ACHN (cell line): ENCODE measurements at regions not wholly inside any gene's neighbourhood (a gene's known extent, or its start where the extent isn't known, plus 50 kb on each side); places are given as distances from the start of the nearest gene placed in this dataset.
A peak's percentile ranks its signal among the peaks of the same experiment; 100 is the strongest.

Experiments
- DNase-seq: peaks from one replicate; pipeline ENCODE4 v3.0.0-alpha.2; 2015
- in situ Hi-C: cut with HindIII; loops from 2 replicates; pipeline ENCODE4 v1.10.0; 2017; ENCODE audit warnings: low sequenced_read_pairs, low pct_ligation_motif_present, low pct_unique_long_range_greater_than_20kb

GRCh38 chr11:128310005-128310404, 277.4 kb downstream of the ETS1 start:
- in situ Hi-C loops = no loop called here
- no peak for DNase-seq

- in situ Hi-C loops = no loop called here
Measured at GRCh38 chr11:128308794-128309193, 278.6 kb downstream of the ETS1 start.

GRCh38 chr11:128305588-128305987, 281.8 kb downstream of the ETS1 start:
- in situ Hi-C loops = no loop called here
- no peak for DNase-seq

More at GRCh38 chr11:128308794-128309193, 278.6 kb downstream of the ETS1 start:
- DNase-seq = no peak

GRCh38 chr11:128304666-128305485, 282.5 kb downstream of the ETS1 start:
- in situ Hi-C loops = no loop called here
- DNase-seq = no peak

GRCh38 chr11:128304116-128304515, 283.2 kb downstream of the ETS1 start:
- in situ Hi-C loops = no loop called here

GRCh38 chr11:128303383-128303782, 284.0 kb downstream of the ETS1 start:
- in situ Hi-C loops = no loop called here
- DNase-seq = no peak

More at GRCh38 chr11:128304116-128304515, 283.2 kb downstream of the ETS1 start:
- DNase-seq = no peak

- DNase-seq = no peak
- in situ Hi-C loops = no loop called here
Measured at GRCh38 chr11:128302425-128303186, 284.8 kb downstream of the ETS1 start.

GRCh38 chr11:128301756-128302155, 285.6 kb downstream of the ETS1 start:
- DNase-seq = no peak
- in situ Hi-C loops = no loop called here

GRCh38 chr11:128300785-128301184, 286.6 kb downstream of the ETS1 start:
- no peak for DNase-seq
- in situ Hi-C loops = no loop called here

GRCh38 chr11:128299132-128299726, 288.1 kb downstream of the ETS1 start:
- in situ Hi-C loops = no loop called here
- no peak for DNase-seq

GRCh38 chr11:128298271-128298670, 289.1 kb downstream of the ETS1 start:
- in situ Hi-C loops = no loop called here
- DNase-seq = no peak

GRCh38 chr11:128297805-128298204, 289.6 kb downstream of the ETS1 start:
- DNase-seq = no peak
- in situ Hi-C loops = no loop called here

GRCh38 chr11:128297091-128297651, 290.2 kb downstream of the ETS1 start:
- in situ Hi-C loops = no loop called here

GRCh38 chr11:128294671-128295050, 292.7 kb downstream of the ETS1 start:
- in situ Hi-C loops = no loop called here
- DNase-seq = no peak

More at GRCh38 chr11:128297091-128297651, 290.2 kb downstream of the ETS1 start:
- no peak for DNase-seq

GRCh38 chr11:128294001-128294670, 293.2 kb downstream of the ETS1 start:
- DNase-seq = no peak
- in situ Hi-C loops = no loop called here

- in situ Hi-C loops = no loop called here
- DNase-seq = no peak
Measured at GRCh38 chr11:128291835-128292234, 295.5 kb downstream of the ETS1 start.

GRCh38 chr11:128291007-128291406, 296.4 kb downstream of the ETS1 start:
- DNase-seq = no peak
- in situ Hi-C loops = no loop called here

- in situ Hi-C loops = no loop called here
- peak; percentile 60 for DNase-seq
Measured at GRCh38 chr11:128290106-128290840, 297.1 kb downstream of the ETS1 start.
